WTC11 (cell line): ENCODE measurements at regions not wholly inside any gene's neighbourhood (a gene's known extent, or its start where the extent isn't known, plus 50 kb on each side); places are given as distances from the start of the nearest gene placed in this dataset.

Source experiments
- ATAC-seq: fragments of 200-7000 bp; cut with Tn5 transposase; 2 replicates; pipeline ENCODE4 v1.10.0; 2021; ENCODE audit warnings: mild to moderate bottlenecking, moderate library complexity
- CTCF ChIA-PET: fragments of 300-600 bp; sonication (Branson Sonifier 250); formaldehyde crosslinking; loops from one replicate; lab custom pipeline; 2021; ENCODE audit warnings: antibody characterized with exemption; lab: Charles Lee
- POLR2A ChIA-PET: fragments of 350-600 bp; sonication (Branson Sonifier 250); formaldehyde crosslinking; loops from one replicate; lab custom pipeline; 2021; ENCODE audit warnings: antibody characterized with exemption; lab: Charles Lee
- DNase-seq: peaks from one replicate; pipeline ENCODE4 v3.0.0; 2021; ENCODE audit warnings: low spot score
- H3K27ac Mint-ChIP-seq: 2 replicates; pipeline ENCODE4 v1.8.0; 2021; ENCODE audit warnings: mixed read lengths
- H3K27me3 Mint-ChIP-seq: 2 replicates; pipeline ENCODE4 v1.8.0; 2021; ENCODE audit warnings: low read depth, mild to moderate bottlenecking, moderate library complexity, mixed read lengths
- H3K36me3 Mint-ChIP-seq: 2 replicates; pipeline ENCODE4 v1.8.0; 2021; ENCODE audit warnings: mixed read lengths
- H3K4me1 Mint-ChIP-seq: 2 replicates; pipeline ENCODE4 v1.8.0; 2022; ENCODE audit warnings: mixed read lengths
- H3K4me3 Mint-ChIP-seq: 2 replicates; pipeline ENCODE4 v1.8.0; 2021; ENCODE audit warnings: mild to moderate bottlenecking, moderate library complexity, mixed read lengths
- H3K9me3 Mint-ChIP-seq: 2 replicates; pipeline ENCODE4 v1.8.0; 2021; ENCODE audit warnings: mixed read lengths
- JUN ChIP-seq: sonication (generic); formaldehyde crosslinking; IDR thresholded peaks from 2 replicates; pipeline ENCODE4 v1.8.0; 2023; ENCODE audit warnings: mild to moderate bottlenecking, missing genetic modification reagents
- KAT7 ChIP-seq: sonication (generic); formaldehyde crosslinking; IDR thresholded peaks from 2 replicates; pipeline ENCODE4 v1.8.1; 2023; ENCODE audit warnings: missing genetic modification reagents, mild to moderate bottlenecking, borderline replicate concordance
- PRDM15 ChIP-seq: sonication (generic); formaldehyde crosslinking; IDR thresholded peaks from 2 replicates; pipeline ENCODE4 v1.8.0; 2022; ENCODE audit warnings: missing genetic modification reagents
- USF1 ChIP-seq: sonication (generic); formaldehyde crosslinking; IDR thresholded peaks from 2 replicates; pipeline ENCODE4 v1.8.0; 2022; ENCODE audit warnings: mild to moderate bottlenecking, missing genetic modification reagents
- ZBTB43 ChIP-seq: sonication (generic); formaldehyde crosslinking; IDR thresholded peaks from 2 replicates; pipeline ENCODE4 v1.8.1; 2023; ENCODE audit warnings: mild to moderate bottlenecking, missing genetic modification reagents
- ZNF138 ChIP-seq: sonication (generic); formaldehyde crosslinking; conservative IDR thresholded peaks from 2 replicates; pipeline ENCODE4 v1.8.1; 2022; ENCODE audit warnings: mild to moderate bottlenecking, moderate library complexity, missing genetic modification reagents
- TF ChIP-seq, protein P1 (sequence below): fragments of 200-600 bp; IDR thresholded peaks from 2 replicates; pipeline ENCODE4 v1.8.0; 2022; ENCODE audit warnings: antibody characterized with exemption
- TF ChIP-seq, protein P2 (sequence below): fragments of 250-450 bp; sonication (Bioruptor Pico); IDR thresholded peaks from 2 replicates; pipeline ENCODE4 v1.8.0; 2021; ENCODE audit warnings: mild to moderate bottlenecking
- TF ChIP-seq, protein P3 (sequence below): sonication (generic); formaldehyde crosslinking; IDR thresholded peaks from 2 replicates; pipeline ENCODE4 v1.8.1; 2023; ENCODE audit warnings: mild to moderate bottlenecking, missing genetic modification reagents
- TF ChIP-seq, protein P4 (sequence below): sonication (generic); formaldehyde crosslinking; IDR thresholded peaks from 2 replicates; pipeline ENCODE4 v1.8.0; 2023; ENCODE audit warnings: missing genetic modification reagents
- TF ChIP-seq, protein P5 (sequence below): sonication (generic); formaldehyde crosslinking; conservative IDR thresholded peaks from 2 replicates; pipeline ENCODE4 v1.8.1; 2022; ENCODE audit warnings: mild to moderate bottlenecking, missing genetic modification reagents

GRCh38 chr2:39570614-39571013 is 95.1 kb upstream of the TMEM178A start (continued):
- TF ChIP-seq, protein P1, sequence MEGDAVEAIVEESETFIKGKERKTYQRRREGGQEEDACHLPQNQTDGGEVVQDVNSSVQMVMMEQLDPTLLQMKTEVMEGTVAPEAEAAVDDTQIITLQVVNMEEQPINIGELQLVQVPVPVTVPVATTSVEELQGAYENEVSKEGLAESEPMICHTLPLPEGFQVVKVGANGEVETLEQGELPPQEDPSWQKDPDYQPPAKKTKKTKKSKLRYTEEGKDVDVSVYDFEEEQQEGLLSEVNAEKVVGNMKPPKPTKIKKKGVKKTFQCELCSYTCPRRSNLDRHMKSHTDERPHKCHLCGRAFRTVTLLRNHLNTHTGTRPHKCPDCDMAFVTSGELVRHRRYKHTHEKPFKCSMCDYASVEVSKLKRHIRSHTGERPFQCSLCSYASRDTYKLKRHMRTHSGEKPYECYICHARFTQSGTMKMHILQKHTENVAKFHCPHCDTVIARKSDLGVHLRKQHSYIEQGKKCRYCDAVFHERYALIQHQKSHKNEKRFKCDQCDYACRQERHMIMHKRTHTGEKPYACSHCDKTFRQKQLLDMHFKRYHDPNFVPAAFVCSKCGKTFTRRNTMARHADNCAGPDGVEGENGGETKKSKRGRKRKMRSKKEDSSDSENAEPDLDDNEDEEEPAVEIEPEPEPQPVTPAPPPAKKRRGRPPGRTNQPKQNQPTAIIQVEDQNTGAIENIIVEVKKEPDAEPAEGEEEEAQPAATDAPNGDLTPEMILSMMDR: no peak
- TF ChIP-seq JUN (CRISPR knock-in tag): no peak
- TF ChIP-seq, protein P2, sequence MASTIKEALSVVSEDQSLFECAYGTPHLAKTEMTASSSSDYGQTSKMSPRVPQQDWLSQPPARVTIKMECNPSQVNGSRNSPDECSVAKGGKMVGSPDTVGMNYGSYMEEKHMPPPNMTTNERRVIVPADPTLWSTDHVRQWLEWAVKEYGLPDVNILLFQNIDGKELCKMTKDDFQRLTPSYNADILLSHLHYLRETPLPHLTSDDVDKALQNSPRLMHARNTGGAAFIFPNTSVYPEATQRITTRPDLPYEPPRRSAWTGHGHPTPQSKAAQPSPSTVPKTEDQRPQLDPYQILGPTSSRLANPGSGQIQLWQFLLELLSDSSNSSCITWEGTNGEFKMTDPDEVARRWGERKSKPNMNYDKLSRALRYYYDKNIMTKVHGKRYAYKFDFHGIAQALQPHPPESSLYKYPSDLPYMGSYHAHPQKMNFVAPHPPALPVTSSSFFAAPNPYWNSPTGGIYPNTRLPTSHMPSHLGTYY (CRISPR knock-in tag): no peak
- TF ChIP-seq USF1 (CRISPR knock-in tag): no peak
- TF ChIP-seq ZBTB43 (CRISPR knock-in tag): no peak
- TF ChIP-seq KAT7: no peak
- TF ChIP-seq, protein P3, sequence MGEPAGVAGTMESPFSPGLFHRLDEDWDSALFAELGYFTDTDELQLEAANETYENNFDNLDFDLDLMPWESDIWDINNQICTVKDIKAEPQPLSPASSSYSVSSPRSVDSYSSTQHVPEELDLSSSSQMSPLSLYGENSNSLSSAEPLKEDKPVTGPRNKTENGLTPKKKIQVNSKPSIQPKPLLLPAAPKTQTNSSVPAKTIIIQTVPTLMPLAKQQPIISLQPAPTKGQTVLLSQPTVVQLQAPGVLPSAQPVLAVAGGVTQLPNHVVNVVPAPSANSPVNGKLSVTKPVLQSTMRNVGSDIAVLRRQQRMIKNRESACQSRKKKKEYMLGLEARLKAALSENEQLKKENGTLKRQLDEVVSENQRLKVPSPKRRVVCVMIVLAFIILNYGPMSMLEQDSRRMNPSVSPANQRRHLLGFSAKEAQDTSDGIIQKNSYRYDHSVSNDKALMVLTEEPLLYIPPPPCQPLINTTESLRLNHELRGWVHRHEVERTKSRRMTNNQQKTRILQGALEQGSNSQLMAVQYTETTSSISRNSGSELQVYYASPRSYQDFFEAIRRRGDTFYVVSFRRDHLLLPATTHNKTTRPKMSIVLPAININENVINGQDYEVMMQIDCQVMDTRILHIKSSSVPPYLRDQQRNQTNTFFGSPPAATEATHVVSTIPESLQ (CRISPR knock-in tag): no peak
- no peak for TF ChIP-seq ZNF138 (CRISPR knock-in tag)
- TF ChIP-seq, protein P4, sequence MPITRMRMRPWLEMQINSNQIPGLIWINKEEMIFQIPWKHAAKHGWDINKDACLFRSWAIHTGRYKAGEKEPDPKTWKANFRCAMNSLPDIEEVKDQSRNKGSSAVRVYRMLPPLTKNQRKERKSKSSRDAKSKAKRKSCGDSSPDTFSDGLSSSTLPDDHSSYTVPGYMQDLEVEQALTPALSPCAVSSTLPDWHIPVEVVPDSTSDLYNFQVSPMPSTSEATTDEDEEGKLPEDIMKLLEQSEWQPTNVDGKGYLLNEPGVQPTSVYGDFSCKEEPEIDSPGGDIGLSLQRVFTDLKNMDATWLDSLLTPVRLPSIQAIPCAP (CRISPR knock-in tag): no peak

- no peak overlapping the region for H3K4me3 Mint-ChIP-seq
- ChIA-PET CTCF (interaction anchor here (0.6 kb wide), 1 partner anchor 436 kb away, joined by 5 read pairs; no protein-coding TSS in a partner anchor), POLR2A (no interaction called here)
- ATAC-seq (peak; percentile 65), DNase-seq (no peak)
- H3K27ac Mint-ChIP-seq: no peak overlapping the region
- peaks cover 6% of the 10 kb centered on the region for H3K4me1 Mint-ChIP-seq
- H3K9me3 Mint-ChIP-seq: peaks cover 11% of the 10 kb centered on the region
- peaks cover 10% of the 10 kb centered on the region for H3K36me3 Mint-ChIP-seq
- H3K27me3 Mint-ChIP-seq: no peaks in the 10 kb centered on the region
- TF ChIP-seq PRDM15 (CRISPR knock-in tag): peak; percentile 66
- TF ChIP-seq, protein P5, sequence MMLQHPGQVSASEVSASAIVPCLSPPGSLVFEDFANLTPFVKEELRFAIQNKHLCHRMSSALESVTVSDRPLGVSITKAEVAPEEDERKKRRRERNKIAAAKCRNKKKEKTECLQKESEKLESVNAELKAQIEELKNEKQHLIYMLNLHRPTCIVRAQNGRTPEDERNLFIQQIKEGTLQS: no peak
Observed at GRCh38 chr2:39571111-39571731, 94.5 kb upstream of the TMEM178A start.
